Testis (tissue), 2 donors: ENCODE measurements at regions not wholly inside any gene's neighbourhood (a gene's known extent, or its start where the extent isn't known, plus 50 kb on each side); places are given as distances from the start of the nearest gene placed in this dataset.

Experiments
- DNase-seq: peaks from one replicate; pipeline ENCODE4 v3.0.0-alpha.2; 2019
- H3K27ac ChIP-seq, 2 donors: fragments of 200-600 bp; sonication (generic); one replicate each; pipeline ENCODE4 v1.5.1; 2019
- H3K27me3 ChIP-seq: fragments of 200-600 bp; sonication (generic); one replicate; pipeline ENCODE4 v1.5.1; 2019
- H3K36me3 ChIP-seq: fragments of 200-600 bp; sonication (generic); one replicate; pipeline ENCODE4 v1.5.1; 2017; ENCODE audit warnings: low read depth; ENCODE audit errors: missing control alignments
- H3K4me1 ChIP-seq: fragments of 200-600 bp; sonication (generic); one replicate; pipeline ENCODE4 v1.5.1; 2019
- H3K4me3 ChIP-seq, 2 donors: fragments of 200-600 bp; sonication (generic); one replicate each; pipeline ENCODE4 v1.5.1; 2017 to 2019
- H3K9me3 ChIP-seq: fragments of 200-600 bp; sonication (generic); one replicate; pipeline ENCODE4 v1.5.1; 2017
- POLR2A ChIP-seq: fragments of 450-650 bp; IDR thresholded peaks from one replicate; pipeline ENCODE4 v1.6.1; 2017; ENCODE audit warnings: antibody characterized with exemption, mild to moderate bottlenecking, moderate library complexity
- WGBS, 2 donors: methylation state at CpG; one replicate each; pipeline ENCODE4 v1.1.5; 2018; 5-methylcytosine and 5-hydroxymethylcytosine counted together
- intact Hi-C: fragments of 100-400 bp; cut with DNase I; formaldehyde crosslinking; loops from one replicate; pipeline ENCODE4 v1.15.1; 2023; ENCODE audit warnings: low total_unique reads
- TF ChIP-seq, protein P1 (sequence below), 3 experiments: fragments of 450-650 bp in 2 of 3; fragments of 200-600 bp in 1 of 3; sonication (generic) in 1 of 3; IDR thresholded peaks; one replicate each; pipeline ENCODE4 v1.5.1; 2016 to 2019; ENCODE audit warnings: antibody characterized with exemption in 3 of 3, mild to moderate bottlenecking in 2 of 3, moderate library complexity in 1 of 3

DNA sequence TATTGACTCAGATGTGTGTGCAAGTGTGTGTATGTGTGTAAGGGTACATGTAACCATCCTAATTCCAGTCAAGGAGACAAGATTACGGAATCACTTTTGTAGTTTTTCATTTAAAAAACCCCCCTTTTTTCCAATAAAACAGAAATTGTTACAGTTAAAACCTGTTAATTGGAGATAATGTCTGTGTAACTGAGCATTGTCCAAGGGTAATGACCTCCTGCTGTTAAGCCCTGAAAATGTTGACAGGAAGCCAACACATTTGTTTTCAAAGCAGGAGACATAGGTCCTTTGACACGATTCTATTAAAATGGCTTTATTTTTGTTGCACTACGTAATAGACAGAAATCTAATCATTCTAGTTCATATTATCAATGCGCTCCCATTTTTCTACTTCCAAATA, 457.3 kb upstream of the ARRDC3 start:
- intact Hi-C loops, result no loop called here
- DNase-seq, result no peak
- Histone ChIP-seq H3K27me3 (no peaks in the 10 kb centered on the region), H3K4me3 (no peak overlapping the region), H3K4me1 (no peaks in the 10 kb centered on the region), H3K9me3 (no peaks in the 10 kb centered on the region), H3K27ac (no peak overlapping the region), H3K36me3 (no peaks in the 10 kb centered on the region)
- TF ChIP-seq POLR2A, result no peak
- TF ChIP-seq, protein P1, sequence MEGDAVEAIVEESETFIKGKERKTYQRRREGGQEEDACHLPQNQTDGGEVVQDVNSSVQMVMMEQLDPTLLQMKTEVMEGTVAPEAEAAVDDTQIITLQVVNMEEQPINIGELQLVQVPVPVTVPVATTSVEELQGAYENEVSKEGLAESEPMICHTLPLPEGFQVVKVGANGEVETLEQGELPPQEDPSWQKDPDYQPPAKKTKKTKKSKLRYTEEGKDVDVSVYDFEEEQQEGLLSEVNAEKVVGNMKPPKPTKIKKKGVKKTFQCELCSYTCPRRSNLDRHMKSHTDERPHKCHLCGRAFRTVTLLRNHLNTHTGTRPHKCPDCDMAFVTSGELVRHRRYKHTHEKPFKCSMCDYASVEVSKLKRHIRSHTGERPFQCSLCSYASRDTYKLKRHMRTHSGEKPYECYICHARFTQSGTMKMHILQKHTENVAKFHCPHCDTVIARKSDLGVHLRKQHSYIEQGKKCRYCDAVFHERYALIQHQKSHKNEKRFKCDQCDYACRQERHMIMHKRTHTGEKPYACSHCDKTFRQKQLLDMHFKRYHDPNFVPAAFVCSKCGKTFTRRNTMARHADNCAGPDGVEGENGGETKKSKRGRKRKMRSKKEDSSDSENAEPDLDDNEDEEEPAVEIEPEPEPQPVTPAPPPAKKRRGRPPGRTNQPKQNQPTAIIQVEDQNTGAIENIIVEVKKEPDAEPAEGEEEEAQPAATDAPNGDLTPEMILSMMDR (IDR thresholded peaks at IDR 0.05), result no peak
- 62 to 66% methylated on average over 4 of the region's 4 CpGs for WGBS, 2 donors

DNA sequence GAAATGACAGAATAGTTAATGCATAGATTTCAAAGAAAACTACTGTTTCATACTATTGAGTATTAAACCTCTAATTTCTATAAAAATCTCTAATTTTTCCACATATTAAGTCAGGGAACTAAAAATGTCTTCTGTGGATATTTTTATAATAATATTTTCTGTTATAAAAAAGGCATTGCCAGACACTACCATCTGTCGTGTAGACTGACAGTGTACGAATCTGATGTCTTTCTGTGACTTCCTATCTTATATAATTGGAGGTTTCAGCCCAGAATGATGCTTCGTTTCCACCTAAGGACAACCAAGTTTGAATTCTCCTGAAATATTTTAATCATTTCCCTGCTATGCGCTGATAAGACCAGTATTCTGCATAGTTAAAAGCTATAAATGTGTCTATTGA, 456.6 kb upstream of the ARRDC3 start:
- WGBS, 2 donors, result 72 to 74% methylated on average over 4 of the region's 4 CpGs
- intact Hi-C loops, result no loop called here
- H3K36me3 ChIP-seq, result no peaks in the 10 kb centered on the region
- TF ChIP-seq, protein P1 (IDR thresholded peaks at IDR 0.05), result no peak
- TF ChIP-seq POLR2A, result no peak
- no peaks in the 10 kb centered on the region for H3K27me3 ChIP-seq
- DNase-seq, result no peak
- H3K4me1 ChIP-seq, result no peaks in the 10 kb centered on the region
- H3K27ac ChIP-seq, result no peak overlapping the region
- no peaks in the 10 kb centered on the region for H3K9me3 ChIP-seq
- no peak overlapping the region for H3K4me3 ChIP-seq

DNA sequence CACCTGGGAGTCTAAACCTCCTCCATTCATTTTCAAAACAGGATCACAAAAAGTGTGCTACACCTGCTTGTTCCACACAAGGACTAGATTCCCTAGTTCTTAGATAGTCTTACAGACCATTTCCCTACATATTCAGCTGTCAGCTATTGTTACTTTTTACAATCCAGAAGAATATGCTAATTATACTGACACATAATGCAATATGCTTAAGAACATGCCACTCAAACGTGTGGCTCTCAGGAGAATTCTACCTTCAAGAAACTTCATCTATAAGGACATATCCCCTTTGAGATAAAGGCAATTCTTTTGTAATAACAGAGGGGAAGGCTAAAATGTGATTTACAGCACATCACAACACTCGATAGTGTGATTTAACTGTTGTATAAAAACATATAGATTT, 456.1 kb upstream of the ARRDC3 start:
- intact Hi-C loops, result no loop called here
- Histone ChIP-seq H3K4me3 (no peak overlapping the region), H3K36me3 (no peaks in the 10 kb centered on the region), H3K27ac (no peak overlapping the region), H3K9me3 (no peaks in the 10 kb centered on the region), H3K4me1 (no peaks in the 10 kb centered on the region), H3K27me3 (no peaks in the 10 kb centered on the region)
- TF ChIP-seq POLR2A, result no peak
- TF ChIP-seq, protein P1 (IDR thresholded peaks at IDR 0.05), result no peak
- 69 to 79% methylated on average over 2 of the region's 2 CpGs for WGBS, 2 donors
- DNase-seq, result no peak

DNA sequence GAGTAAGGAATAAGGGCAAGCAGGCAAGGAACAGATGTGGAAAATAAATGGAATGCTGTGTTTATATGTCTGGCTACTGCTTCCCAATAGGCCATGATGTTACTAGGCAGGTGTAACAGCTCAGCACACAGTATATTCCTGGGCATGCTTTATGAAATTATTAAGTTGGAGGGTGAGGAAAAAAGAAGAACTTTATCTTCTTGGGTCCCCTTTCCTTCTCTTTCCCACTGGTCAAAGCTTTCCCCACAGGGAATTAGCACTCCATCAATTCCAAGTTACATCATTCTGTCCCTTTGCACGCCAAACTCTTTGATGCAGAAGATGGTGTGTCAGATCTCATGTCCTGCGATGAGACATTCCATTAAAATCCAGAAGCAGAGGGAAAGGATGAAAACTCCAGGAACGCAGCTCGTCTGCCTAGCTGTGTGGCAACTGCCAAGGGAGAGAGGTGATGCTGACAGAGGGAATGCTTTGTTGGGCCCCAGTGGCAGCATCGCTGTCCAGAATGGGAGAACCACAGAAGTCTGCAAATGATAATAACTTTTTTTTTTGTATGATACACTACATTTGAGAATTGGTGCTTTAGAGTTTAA, 447.3 kb upstream of the ARRDC3 start:
- intact Hi-C loops, result no loop called here
- TF ChIP-seq, protein P1 (IDR thresholded peaks at IDR 0.05), result no peak
- no peak for TF ChIP-seq POLR2A
- WGBS, 2 donors, result 87 to 92% methylated on average over 5 of the region's 5 CpGs
- no peak overlapping the region for H3K27ac ChIP-seq
- H3K36me3 ChIP-seq, result no peaks in the 10 kb centered on the region
- no peak overlapping the region for H3K4me3 ChIP-seq
- DNase-seq, result no peak
- H3K9me3 ChIP-seq, result no peaks in the 10 kb centered on the region
- H3K27me3 ChIP-seq, result no peaks in the 10 kb centered on the region
- H3K4me1 ChIP-seq, result no peaks in the 10 kb centered on the region

DNA sequence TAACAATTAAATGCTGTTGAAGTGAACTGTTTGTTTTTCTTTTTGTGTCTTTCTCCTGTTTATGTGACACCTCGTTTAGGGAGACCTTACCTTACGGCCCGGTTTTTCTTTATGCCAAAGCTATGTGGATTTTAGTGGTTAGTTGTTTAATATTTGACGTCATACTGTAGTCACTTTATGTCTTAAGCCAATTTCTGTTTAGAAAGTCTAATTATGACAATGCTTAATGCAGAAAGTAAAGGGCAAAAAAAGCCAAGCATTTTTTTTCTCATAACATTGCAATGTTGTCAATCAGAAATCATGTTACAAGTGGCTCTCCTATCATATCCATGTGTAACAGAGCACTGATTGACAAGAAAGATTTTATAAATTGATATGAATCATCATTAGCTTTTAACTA, 442.5 kb upstream of the ARRDC3 start:
- intact Hi-C loops, result no loop called here
- Histone ChIP-seq H3K9me3 (no peaks in the 10 kb centered on the region), H3K27ac (no peak overlapping the region), H3K4me1 (no peaks in the 10 kb centered on the region), H3K36me3 (no peaks in the 10 kb centered on the region), H3K27me3 (no peaks in the 10 kb centered on the region), H3K4me3 (no peak overlapping the region)
- WGBS, 2 donors, result 71 to 79% methylated on average over 4 of the region's 4 CpGs
- DNase-seq, result no peak
- no peak for TF ChIP-seq POLR2A
- TF ChIP-seq, protein P1 (IDR thresholded peaks at IDR 0.05), result no peak
